LNCAP (cell line): ENCODE measurements at regions not wholly inside any gene's neighbourhood (a gene's known extent, or its start where the extent isn't known, plus 50 kb on each side); places are given as distances from the start of the nearest gene placed in this dataset.

Experiments used
- TF ChIP-seq, protein P1 (sequence below): fragments of 450-650 bp; IDR thresholded peaks from 2 replicates; pipeline ENCODE4 v1.5.1; 2017; ENCODE audit warnings: mild to moderate bottlenecking

DNA sequence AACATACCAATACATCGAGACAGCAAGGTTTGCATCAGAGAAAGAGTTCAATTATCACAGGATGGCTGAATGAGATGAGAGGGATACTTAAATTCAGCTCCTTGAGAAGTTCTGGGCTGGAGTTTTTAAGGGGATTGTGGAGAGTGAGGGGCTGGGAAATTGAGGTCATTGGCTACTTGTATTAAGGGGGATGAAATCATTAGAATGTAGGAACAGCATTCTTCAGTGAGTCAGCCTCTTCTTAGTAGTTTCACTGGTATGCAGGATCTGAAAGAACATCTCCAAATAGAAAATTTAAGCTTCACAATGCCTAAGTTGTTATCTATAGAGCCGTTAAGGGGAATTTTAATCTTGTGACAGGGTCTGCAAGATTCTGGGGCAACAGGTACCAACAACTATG lies 211.6 kb upstream of the TAPT1 start:
- TF ChIP-seq, protein P1, sequence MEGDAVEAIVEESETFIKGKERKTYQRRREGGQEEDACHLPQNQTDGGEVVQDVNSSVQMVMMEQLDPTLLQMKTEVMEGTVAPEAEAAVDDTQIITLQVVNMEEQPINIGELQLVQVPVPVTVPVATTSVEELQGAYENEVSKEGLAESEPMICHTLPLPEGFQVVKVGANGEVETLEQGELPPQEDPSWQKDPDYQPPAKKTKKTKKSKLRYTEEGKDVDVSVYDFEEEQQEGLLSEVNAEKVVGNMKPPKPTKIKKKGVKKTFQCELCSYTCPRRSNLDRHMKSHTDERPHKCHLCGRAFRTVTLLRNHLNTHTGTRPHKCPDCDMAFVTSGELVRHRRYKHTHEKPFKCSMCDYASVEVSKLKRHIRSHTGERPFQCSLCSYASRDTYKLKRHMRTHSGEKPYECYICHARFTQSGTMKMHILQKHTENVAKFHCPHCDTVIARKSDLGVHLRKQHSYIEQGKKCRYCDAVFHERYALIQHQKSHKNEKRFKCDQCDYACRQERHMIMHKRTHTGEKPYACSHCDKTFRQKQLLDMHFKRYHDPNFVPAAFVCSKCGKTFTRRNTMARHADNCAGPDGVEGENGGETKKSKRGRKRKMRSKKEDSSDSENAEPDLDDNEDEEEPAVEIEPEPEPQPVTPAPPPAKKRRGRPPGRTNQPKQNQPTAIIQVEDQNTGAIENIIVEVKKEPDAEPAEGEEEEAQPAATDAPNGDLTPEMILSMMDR: no peak

DNA sequence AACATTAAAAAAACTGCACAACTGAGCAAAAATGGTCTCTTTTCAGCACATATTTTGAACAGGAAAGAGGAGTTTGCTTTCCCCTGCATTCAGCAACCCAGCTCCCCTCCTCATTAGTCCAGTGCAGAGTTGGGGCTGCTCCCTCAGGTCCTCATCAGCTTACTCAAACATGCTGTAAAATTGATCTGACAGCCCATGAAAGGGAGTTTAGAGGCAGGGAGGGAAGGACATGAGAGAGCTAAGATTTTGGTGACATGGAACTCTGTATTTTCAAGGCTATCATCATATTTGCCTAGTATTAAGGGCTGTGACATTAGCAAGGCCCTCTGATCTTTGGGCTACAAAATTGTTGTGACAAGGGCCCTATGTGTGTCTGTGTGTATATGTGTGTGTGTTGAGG lies 205.6 kb upstream of the TAPT1 start:
- TF ChIP-seq, protein P1: no peak

DNA sequence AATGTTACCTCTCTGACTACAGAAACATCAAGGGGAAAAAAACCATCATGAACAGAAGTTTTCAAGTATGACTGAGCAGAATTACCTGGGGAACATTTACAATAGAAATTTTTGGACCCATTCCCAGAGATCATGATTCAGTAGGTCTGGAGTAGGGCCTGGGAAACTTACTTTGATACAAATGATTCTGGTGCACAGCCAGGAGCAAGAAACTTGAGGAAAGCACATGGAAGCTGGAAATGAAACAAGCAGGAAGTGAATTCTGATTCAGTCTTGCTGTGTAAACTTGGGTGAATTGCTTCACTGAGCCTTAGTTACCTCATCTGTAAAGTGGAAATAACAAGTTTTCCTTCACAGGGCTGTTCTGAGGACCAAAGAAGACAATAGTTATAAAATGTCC lies 192.5 kb upstream of the TAPT1 start:
- TF ChIP-seq, protein P1: no peak

DNA sequence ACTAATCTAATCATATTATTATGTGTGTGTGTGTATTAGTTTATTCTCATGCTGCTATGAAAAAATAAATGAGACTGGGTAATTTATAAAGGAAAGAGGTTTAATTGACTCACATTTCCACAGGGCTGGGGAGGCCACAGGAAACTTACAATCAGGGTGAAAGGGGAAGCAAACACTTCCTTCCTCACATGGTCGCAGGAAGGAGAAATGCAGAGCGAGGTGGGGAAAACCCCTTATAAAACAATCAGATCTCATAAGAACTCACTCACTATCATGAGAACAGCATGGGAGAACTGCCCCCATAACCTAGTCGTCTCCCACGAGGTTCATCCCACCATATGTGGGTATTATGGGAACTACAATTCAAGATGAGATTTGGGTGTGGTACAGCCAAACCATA lies 190.9 kb upstream of the TAPT1 start:
- TF ChIP-seq, protein P1: no peak

DNA sequence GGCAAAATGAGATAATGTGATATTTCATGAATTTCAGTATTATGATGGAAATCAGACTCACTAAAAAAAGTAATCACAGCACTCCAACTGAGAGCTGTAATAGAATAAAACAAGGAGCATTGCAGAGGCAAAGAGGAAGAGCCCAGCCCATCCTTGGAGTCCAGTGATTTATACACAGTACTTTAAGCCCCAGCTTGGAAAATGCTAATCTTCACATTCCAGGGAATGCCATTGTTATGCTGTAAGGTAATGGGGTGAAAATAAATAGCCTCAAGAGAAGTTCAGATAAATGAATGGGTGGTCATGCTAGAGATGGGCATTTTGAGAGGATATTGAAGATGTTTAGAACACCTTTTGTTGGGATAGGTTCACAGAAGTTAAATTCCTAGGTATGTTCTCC lies 190.3 kb upstream of the TAPT1 start:
- TF ChIP-seq, protein P1: no peak

DNA sequence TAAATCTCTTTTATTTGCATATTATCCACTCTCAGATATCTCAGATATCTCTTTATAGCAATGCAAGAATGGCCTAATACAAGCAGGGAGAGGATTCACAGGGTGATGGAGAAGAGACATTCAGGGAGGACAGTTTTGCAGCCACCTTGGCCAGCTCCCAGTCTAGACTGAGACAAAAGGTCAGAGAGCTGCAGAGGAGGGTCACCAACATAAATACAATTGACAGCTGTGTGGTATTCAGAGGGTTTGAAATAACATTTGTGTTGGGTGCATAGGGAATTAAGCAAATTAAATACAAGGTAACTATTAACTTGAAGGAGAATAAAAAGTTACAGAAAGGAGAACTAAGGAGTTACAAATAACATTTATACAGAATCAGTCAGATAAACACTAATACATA lies 189.5 kb upstream of the TAPT1 start:
- TF ChIP-seq, protein P1: no peak

DNA sequence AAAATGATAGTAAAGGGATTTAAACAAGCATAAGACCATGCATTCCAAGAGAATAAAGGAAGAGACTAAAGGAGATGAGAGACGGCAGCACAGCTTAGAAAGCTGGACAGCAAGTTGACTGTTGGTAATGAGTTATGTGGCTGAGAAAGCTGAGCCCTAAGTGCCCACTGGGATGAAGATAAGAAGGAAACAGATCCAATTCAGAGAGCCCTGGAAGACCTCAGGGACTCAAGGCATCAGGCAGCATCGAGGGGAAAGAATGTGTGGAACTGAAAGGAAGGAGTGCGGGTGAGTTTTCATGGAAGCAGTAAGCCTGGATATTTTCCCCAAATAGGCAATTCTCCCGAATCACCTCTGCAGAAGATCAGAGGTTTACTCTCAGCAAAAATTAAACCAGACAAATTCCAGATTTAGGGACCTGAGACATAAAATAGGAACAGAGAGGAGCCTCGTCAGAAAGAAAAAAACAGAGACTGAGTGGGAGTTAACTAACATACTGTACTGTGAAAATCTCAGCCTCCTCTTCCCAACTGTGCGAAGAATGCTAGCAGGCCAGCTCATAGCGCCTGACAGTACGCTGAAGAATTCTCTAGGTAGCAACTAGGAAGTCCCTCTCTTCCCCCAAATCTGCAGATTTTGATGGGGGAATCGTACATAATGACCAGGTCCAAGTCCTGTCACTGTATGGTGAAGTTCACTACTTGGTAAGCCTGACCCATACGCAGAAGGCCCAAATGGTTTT lies 187.7 kb upstream of the TAPT1 start:
- TF ChIP-seq, protein P1: no peak
